ENCODE measurements at regions not wholly inside any gene's neighbourhood (a gene's known extent, or its start where the extent isn't known, plus 50 kb on each side); places are given as distances from the start of the nearest gene placed in this dataset.

DNA sequence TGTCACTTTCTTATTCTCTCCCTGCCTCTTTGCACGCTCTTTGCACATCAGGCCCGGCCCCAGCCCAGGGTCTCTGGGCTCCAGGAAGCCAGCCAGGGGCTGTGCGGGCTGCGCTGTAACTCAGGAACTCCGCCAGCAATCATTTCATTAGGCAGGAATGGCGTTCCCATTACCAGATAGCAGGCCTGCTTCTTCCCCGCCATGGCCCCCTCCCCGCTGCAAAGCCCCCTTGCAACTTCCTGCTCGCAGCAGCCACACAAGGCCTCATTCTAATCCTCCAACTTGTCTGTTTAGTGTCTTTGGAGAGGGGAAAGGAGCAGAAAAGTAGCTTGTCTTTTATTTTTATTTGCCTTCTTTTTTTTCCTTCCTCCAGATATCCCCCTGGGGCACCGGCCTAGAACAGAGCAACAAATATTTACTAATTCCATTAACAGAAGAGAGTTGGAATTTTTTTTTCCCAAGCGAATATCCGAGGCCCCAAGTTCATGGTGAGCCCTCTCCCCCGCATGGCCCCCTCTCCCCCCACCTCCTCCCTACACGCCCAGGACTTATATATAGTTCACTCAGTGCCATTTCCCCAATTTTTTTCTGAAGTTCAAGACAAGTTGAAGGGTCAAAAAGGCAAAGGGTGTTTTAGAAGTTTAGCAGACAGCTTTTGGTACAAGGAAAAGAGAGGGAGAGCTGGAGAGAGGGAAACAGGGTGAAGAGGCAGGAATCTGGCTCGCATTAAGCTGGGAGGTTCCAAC, 329.4 kb upstream of the TBX3 start:
- H3K4me3 ChIP-seq (ENCODE audit: control insufficient read depth in 1 of 2, extremely low read depth in 1 of 2, low read length in 1 of 2) = no peak overlapping the region
- no peak overlapping the region for H3K27ac ChIP-seq (ENCODE audit: low read length)
- CTCF ChIA-PET = no interaction called here
- H3K36me3 ChIP-seq (ENCODE audit: control insufficient read depth in 2 of 2, extremely low read depth in 1 of 2, insufficient read depth in 1 of 2, low read length in 1 of 2) = no peaks in the 10 kb centered on the region
- Mint-ChIP-seq H3K4me1 (no peaks in the 10 kb centered on the region), H3K27ac (no peak overlapping the region), H3K9me3 (peaks cover 8 to 24% (median 18%) of the 10 kb centered on the region in 3 donors), H3K27me3 (peaks cover 0 to 6% of the 10 kb centered on the region in 2 donors), H3K4me3 (no peak overlapping the region), H3K36me3 (no peaks in the 10 kb centered on the region)
- no peaks in the 10 kb centered on the region for H3K4me1 ChIP-seq (ENCODE audit: control insufficient read depth in 1 of 2, extremely low read depth in 1 of 2, insufficient read depth in 2 of 2, low read length in 2 of 2)
- no peaks in the 10 kb centered on the region for H3K27me3 ChIP-seq (replicated peaks in 1 of 2; ENCODE audit: control insufficient read depth in 2 of 2, extremely low read depth in 1 of 2, insufficient read depth in 2 of 2, low read length in 1 of 2)
- WGBS (ENCODE audit: insufficient coverage) = 38% methylated on average over 6 of the region's 15 CpGs
- no peak for ATAC-seq (replicated peaks in 1 of 4)
- no peak for DNase-seq
- no peaks in the 10 kb centered on the region for H3K9me3 ChIP-seq
- POLR2A ChIA-PET = no interaction called here

DNA sequence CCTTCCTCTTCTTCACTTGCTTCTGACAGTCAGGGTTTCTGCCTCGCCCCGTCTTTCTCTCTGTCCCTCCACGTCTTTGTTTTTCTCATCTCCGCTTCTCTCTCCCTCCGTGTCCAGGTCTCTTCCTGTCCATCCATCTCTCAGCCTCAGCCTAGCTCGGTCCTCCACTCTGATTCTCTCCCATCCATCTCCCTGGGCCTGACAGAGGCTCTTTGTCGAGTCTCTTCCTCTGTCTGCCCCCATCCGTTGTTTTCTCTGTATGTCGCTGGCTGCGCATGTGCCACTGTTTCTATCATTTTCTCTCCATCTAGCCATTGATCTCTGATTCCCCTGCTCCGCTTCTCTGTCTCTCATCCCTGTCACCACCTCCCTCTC, 328.9 kb upstream of the TBX3 start:
- Histone ChIP-seq H3K4me3 (ENCODE audit: control insufficient read depth in 1 of 2, extremely low read depth in 1 of 2, low read length in 1 of 2) (no peak overlapping the region), H3K27me3 (replicated peaks in 1 of 2; ENCODE audit: control insufficient read depth in 2 of 2, extremely low read depth in 1 of 2, insufficient read depth in 2 of 2, low read length in 1 of 2) (no peaks in the 10 kb centered on the region), H3K9me3 (no peaks in the 10 kb centered on the region), H3K27ac (ENCODE audit: low read length) (no peak overlapping the region), H3K36me3 (ENCODE audit: control insufficient read depth in 2 of 2, extremely low read depth in 1 of 2, insufficient read depth in 1 of 2, low read length in 1 of 2) (no peaks in the 10 kb centered on the region), H3K4me1 (ENCODE audit: control insufficient read depth in 1 of 2, extremely low read depth in 1 of 2, insufficient read depth in 2 of 2, low read length in 2 of 2) (no peaks in the 10 kb centered on the region)
- ChIA-PET POLR2A (no interaction called here), CTCF (no interaction called here)
- no peak overlapping the region for H3K4me3 Mint-ChIP-seq
- H3K9me3 Mint-ChIP-seq = peaks cover 3 to 23% (median 13%) of the 10 kb centered on the region in 3 donors
- WGBS (ENCODE audit: insufficient coverage) = 61% methylated on average over 11 of the region's 11 CpGs
- H3K36me3 Mint-ChIP-seq = no peaks in the 10 kb centered on the region
- ATAC-seq (replicated peaks in 1 of 4) (no peak), DNase-seq (no peak)
- H3K27me3 Mint-ChIP-seq = peaks cover 0 to 6% of the 10 kb centered on the region in 2 donors
- H3K27ac Mint-ChIP-seq = no peak overlapping the region
- H3K4me1 Mint-ChIP-seq = no peaks in the 10 kb centered on the region

DNA sequence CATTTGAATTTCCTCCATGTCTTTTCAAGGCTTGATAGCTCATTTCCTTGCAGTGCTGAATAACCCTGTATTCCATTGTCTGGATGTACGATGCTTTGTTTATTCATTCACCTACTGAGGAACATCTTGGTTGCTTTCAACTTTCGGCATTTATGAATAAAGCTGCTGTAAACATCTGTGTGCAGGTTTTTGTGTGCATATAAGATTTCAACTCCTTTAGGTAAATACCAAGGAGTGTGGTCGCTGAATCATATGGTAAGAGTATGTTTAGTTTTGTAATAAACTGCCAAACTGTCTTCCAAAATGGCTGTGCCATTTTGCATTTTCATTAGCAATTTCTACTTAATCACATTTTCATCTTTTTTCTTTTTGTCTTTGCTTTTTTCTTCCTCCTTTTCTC, 327.7 kb upstream of the TBX3 start:
- WGBS (ENCODE audit: insufficient coverage) = no CpG with 5 or more reads among the region's 3 CpGs
- Mint-ChIP-seq H3K27me3 (peaks cover 0 to 6% of the 10 kb centered on the region in 2 donors), H3K9me3 (peaks cover 2 to 23% (median 11%) of the 10 kb centered on the region in 3 donors), H3K4me1 (no peaks in the 10 kb centered on the region), H3K36me3 (no peaks in the 10 kb centered on the region), H3K4me3 (no peak overlapping the region), H3K27ac (no peak overlapping the region)
- ATAC-seq (replicated peaks in 1 of 4) = no peak
- Histone ChIP-seq H3K9me3 (no peaks in the 10 kb centered on the region), H3K27ac (ENCODE audit: low read length) (no peak overlapping the region), H3K4me1 (ENCODE audit: control insufficient read depth in 1 of 2, extremely low read depth in 1 of 2, insufficient read depth in 2 of 2, low read length in 2 of 2) (no peaks in the 10 kb centered on the region), H3K36me3 (ENCODE audit: control insufficient read depth in 2 of 2, extremely low read depth in 1 of 2, insufficient read depth in 1 of 2, low read length in 1 of 2) (no peaks in the 10 kb centered on the region), H3K27me3 (replicated peaks in 1 of 2; ENCODE audit: control insufficient read depth in 2 of 2, extremely low read depth in 1 of 2, insufficient read depth in 2 of 2, low read length in 1 of 2) (no peaks in the 10 kb centered on the region), H3K4me3 (ENCODE audit: control insufficient read depth in 1 of 2, extremely low read depth in 1 of 2, low read length in 1 of 2) (no peak overlapping the region)
- ChIA-PET CTCF (no interaction called here), POLR2A (no interaction called here)
- no peak for DNase-seq

DNA sequence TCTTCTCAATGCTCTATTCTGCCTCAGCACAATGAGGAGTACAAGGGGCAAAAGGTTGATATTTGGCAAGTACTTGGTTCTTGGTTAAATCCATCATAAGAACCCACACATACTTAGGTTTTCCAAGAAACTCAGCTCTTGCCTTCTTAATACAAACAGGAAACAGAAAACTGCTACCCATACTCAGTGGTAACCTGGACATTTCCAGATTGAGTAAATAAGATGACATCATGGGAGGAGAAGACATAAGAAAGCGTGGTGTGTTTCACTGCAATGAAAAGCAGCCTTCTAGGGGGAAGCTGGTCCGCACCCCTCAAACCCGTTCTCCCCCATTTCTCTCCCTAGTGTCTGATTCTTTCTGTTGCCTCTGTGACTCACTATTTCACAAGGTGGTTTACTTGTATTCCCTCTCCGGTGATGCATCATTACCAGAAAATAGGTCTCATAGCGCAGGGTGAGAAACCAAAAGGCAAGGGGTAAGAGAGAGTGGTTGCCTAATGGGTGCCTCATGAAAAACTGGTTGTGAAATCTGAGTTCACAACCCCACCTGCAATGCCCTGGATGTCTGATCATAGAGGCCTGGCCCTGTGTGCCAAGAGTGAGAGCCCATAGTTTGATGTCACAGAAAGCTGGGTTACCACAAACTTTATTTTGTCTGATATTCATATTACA, 326.5 kb upstream of the TBX3 start:
- WGBS (ENCODE audit: insufficient coverage) = 100% methylated on average over 1 of the region's 5 CpGs
- peaks cover 0 to 6% of the 10 kb centered on the region in 2 donors for H3K27me3 Mint-ChIP-seq
- Histone ChIP-seq H3K36me3 (ENCODE audit: control insufficient read depth in 2 of 2, extremely low read depth in 1 of 2, insufficient read depth in 1 of 2, low read length in 1 of 2) (no peaks in the 10 kb centered on the region), H3K27me3 (replicated peaks in 1 of 2; ENCODE audit: control insufficient read depth in 2 of 2, extremely low read depth in 1 of 2, insufficient read depth in 2 of 2, low read length in 1 of 2) (no peaks in the 10 kb centered on the region), H3K27ac (ENCODE audit: low read length) (no peak overlapping the region), H3K4me3 (ENCODE audit: control insufficient read depth in 1 of 2, extremely low read depth in 1 of 2, low read length in 1 of 2) (no peak overlapping the region), H3K9me3 (no peaks in the 10 kb centered on the region), H3K4me1 (ENCODE audit: control insufficient read depth in 1 of 2, extremely low read depth in 1 of 2, insufficient read depth in 2 of 2, low read length in 2 of 2) (no peaks in the 10 kb centered on the region)
- ATAC-seq (replicated peaks in 1 of 4) (no peak), DNase-seq (no peak)
- H3K9me3 Mint-ChIP-seq = peaks cover 5 to 30% (median 11%) of the 10 kb centered on the region in 3 donors
- no peaks in the 10 kb centered on the region for H3K4me1 Mint-ChIP-seq
- no peak overlapping the region for H3K4me3 Mint-ChIP-seq
- ChIA-PET CTCF (no interaction called here), POLR2A (no interaction called here)
- no peaks in the 10 kb centered on the region for H3K36me3 Mint-ChIP-seq
- H3K27ac Mint-ChIP-seq = no peak overlapping the region

DNA sequence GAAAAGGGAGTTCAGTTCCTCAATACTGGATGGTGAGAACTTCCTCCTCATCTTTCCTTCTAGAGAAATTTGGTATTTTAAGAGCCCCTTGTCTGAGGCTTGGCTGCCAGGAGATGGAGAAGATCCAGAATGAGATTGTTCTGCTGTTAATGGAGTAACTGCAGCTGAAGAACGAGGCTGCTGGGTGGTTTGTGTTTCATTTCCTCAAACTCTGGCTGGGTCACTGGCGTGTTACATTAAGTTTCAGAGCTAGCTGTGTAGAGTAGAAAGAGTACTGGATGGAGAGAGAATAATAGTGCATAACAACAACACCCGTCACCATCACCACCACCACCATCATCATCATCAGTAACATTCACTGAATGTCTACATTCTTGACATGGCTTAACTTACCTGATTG, 325.0 kb upstream of the TBX3 start:
- peaks cover 5 to 33% (median 11%) of the 10 kb centered on the region in 3 donors for H3K9me3 Mint-ChIP-seq
- ATAC-seq (replicated peaks in 1 of 4) (no peak), DNase-seq (no peak)
- no peak overlapping the region for H3K4me3 Mint-ChIP-seq
- no peak overlapping the region for H3K27ac Mint-ChIP-seq
- Histone ChIP-seq H3K4me3 (ENCODE audit: control insufficient read depth in 1 of 2, extremely low read depth in 1 of 2, low read length in 1 of 2) (no peak overlapping the region), H3K9me3 (no peaks in the 10 kb centered on the region), H3K4me1 (ENCODE audit: control insufficient read depth in 1 of 2, extremely low read depth in 1 of 2, insufficient read depth in 2 of 2, low read length in 2 of 2) (no peaks in the 10 kb centered on the region), H3K36me3 (ENCODE audit: control insufficient read depth in 2 of 2, extremely low read depth in 1 of 2, insufficient read depth in 1 of 2, low read length in 1 of 2) (no peaks in the 10 kb centered on the region), H3K27me3 (replicated peaks in 1 of 2; ENCODE audit: control insufficient read depth in 2 of 2, extremely low read depth in 1 of 2, insufficient read depth in 2 of 2, low read length in 1 of 2) (no peaks in the 10 kb centered on the region), H3K27ac (ENCODE audit: low read length) (no peak overlapping the region)
- H3K36me3 Mint-ChIP-seq = no peaks in the 10 kb centered on the region
- peaks cover 0 to 6% of the 10 kb centered on the region in 2 donors for H3K27me3 Mint-ChIP-seq
- no CpG with 5 or more reads among the region's 3 CpGs for WGBS (ENCODE audit: insufficient coverage)
- ChIA-PET POLR2A (no interaction called here), CTCF (no interaction called here)
- no peaks in the 10 kb centered on the region for H3K4me1 Mint-ChIP-seq

DNA sequence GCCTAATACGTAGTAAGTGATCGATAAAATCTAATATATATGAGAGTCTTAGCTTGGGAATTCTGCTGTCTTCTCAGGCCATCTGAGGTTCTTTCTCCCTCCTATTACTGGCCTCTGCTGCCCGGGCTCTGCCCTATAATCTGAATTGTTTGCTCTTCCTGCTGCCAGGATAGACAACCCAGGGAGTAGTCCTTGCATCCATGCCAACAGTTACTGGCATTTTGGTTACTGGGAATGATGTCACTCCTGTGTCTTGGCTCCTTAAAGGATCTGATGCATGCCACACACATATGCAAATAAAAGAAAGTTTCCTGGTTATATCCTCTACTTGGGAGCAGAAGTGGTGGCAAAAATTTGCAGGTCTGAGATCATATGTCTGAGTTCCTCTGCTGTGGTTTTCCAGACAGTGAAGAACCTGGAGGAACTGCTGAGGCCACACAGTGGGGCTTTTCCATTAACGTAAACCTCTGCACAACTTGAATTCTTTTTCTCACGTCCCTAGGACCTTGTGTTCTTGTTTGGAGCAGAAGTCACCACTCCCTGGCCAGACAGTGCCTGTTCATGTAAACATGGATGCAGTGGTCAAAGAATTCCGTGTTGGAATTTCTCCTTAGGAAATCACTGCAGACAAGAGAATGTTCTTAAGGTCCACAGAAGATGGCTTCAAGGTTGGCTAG, 320.6 kb upstream of the TBX3 start:
- Mint-ChIP-seq H3K36me3 (no peaks in the 10 kb centered on the region), H3K4me3 (no peak overlapping the region), H3K4me1 (no peaks in the 10 kb centered on the region), H3K27ac (no peak overlapping the region), H3K27me3 (no peaks in the 10 kb centered on the region), H3K9me3 (peaks cover 2 to 15% (median 7%) of the 10 kb centered on the region in 3 donors)
- WGBS (ENCODE audit: insufficient coverage) = 67% methylated on average over 1 of the region's 6 CpGs
- no peak for DNase-seq
- no peaks in the 10 kb centered on the region for H3K36me3 ChIP-seq (ENCODE audit: control insufficient read depth in 2 of 2, extremely low read depth in 1 of 2, insufficient read depth in 1 of 2, low read length in 1 of 2)
- H3K4me3 ChIP-seq (ENCODE audit: control insufficient read depth in 1 of 2, extremely low read depth in 1 of 2, low read length in 1 of 2) = no peak overlapping the region
- ChIA-PET POLR2A (no interaction called here), CTCF (no interaction called here)
- H3K4me1 ChIP-seq (ENCODE audit: control insufficient read depth in 1 of 2, extremely low read depth in 1 of 2, insufficient read depth in 2 of 2, low read length in 2 of 2) = no peaks in the 10 kb centered on the region
- ATAC-seq (replicated peaks in 1 of 4) = no peak
- H3K27me3 ChIP-seq (replicated peaks in 1 of 2; ENCODE audit: control insufficient read depth in 2 of 2, extremely low read depth in 1 of 2, insufficient read depth in 2 of 2, low read length in 1 of 2) = peaks cover 0 to 2% of the 10 kb centered on the region in 2 experiments
- H3K27ac ChIP-seq (ENCODE audit: low read length) = no peak overlapping the region
- no peaks in the 10 kb centered on the region for H3K9me3 ChIP-seq
